ENCODE measurements at regions not wholly inside any gene's neighbourhood (a gene's known extent, or its start where the extent isn't known, plus 50 kb on each side); places are given as distances from the start of the nearest gene placed in this dataset.

DNA sequence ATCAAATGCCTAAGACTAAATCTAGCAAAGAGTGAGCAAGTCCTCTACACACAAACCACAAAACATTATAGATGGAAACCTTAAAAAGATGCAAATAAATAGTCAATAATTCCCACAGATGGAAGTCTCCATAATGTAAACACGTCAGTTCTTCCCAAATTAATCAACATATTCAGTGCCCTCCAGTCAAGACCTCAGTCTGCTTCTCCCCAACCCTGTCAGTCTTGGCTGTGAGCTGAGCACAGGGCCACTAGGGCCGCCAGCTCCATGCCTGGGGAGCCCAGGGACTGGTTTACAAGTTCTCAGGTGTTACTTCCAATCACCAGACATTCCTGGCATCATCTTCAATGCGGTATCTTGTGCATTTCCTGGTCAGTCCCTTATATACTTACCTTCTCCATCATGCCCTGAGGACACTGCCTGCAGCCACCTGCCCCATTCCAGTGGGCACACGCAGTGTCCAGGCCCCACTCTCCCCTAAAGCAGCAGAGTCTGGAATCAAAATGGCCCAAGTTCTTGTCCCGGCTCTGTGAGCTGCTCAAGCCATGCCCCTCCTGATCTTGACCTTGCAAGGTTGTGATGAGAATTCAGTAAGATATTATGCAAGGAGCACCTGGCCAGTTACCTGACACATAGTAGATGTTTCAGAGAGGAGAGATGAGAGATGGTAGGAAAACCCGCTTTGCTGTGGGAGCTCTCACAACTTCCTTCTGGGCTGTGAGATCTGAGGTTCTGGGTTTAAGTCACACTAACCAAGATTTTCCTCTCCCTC lies 207.9 kb upstream of the RAB6C start:
- no peaks in the 10 kb centered on the region for H3K36me3 ChIP-seq (ENCODE audit: insufficient read depth, low read length)

DNA sequence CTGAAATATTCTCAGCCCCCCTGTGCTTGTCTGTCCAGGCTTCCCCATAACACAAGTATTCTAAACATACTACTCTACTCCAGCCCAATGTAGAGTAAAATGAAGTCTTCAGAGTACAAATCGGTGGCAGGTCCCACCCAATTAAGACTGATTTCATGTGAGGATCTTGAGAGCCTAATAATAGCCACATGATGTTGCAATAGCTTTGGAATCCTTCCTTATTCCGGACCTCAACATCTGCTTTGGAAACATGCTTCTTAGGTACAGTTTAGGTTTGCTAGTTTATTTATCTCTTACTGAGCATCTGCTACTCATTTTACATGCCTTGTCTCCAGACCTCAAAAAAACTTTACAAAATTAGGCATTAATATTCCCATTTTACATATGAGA lies 207.3 kb upstream of the RAB6C start:
- Histone ChIP-seq H3K27me3 (ENCODE audit: insufficient read depth, low read length) (no peaks in the 10 kb centered on the region), H3K4me3 (ENCODE audit: insufficient read depth, low read length) (no peak overlapping the region), H4K20me1 (ENCODE audit: insufficient read depth, low read length) (no peaks in the 10 kb centered on the region), H3K79me2 (ENCODE audit: insufficient read depth, low read length) (no peaks in the 10 kb centered on the region), H3K4me2 (ENCODE audit: insufficient read depth, low read length) (no peak overlapping the region), H3K9me3 (ENCODE audit: low read depth, low read length) (peaks cover 2% of the 10 kb centered on the region), H3K4me1 (ENCODE audit: insufficient read depth, low read length) (no peaks in the 10 kb centered on the region), H3K27ac (ENCODE audit: low read depth, low read length) (no peak overlapping the region), H3K36me3 (ENCODE audit: insufficient read depth, low read length) (no peaks in the 10 kb centered on the region), H2AFZ (ENCODE audit: low read length) (no peak overlapping the region)
- no peak for DNase-seq (ENCODE audit: insufficient read length, low spot score, missing footprints)
- TF ChIP-seq, protein P1, sequence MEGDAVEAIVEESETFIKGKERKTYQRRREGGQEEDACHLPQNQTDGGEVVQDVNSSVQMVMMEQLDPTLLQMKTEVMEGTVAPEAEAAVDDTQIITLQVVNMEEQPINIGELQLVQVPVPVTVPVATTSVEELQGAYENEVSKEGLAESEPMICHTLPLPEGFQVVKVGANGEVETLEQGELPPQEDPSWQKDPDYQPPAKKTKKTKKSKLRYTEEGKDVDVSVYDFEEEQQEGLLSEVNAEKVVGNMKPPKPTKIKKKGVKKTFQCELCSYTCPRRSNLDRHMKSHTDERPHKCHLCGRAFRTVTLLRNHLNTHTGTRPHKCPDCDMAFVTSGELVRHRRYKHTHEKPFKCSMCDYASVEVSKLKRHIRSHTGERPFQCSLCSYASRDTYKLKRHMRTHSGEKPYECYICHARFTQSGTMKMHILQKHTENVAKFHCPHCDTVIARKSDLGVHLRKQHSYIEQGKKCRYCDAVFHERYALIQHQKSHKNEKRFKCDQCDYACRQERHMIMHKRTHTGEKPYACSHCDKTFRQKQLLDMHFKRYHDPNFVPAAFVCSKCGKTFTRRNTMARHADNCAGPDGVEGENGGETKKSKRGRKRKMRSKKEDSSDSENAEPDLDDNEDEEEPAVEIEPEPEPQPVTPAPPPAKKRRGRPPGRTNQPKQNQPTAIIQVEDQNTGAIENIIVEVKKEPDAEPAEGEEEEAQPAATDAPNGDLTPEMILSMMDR (IDR thresholded peaks at IDR 0.05; ENCODE audit: extremely low read depth, low read depth, low read length): no peak

More for the DNA sequence above, 207.9 kb upstream of the RAB6C start:
- no peaks in the 10 kb centered on the region for H4K20me1 ChIP-seq (ENCODE audit: insufficient read depth, low read length)
- TF ChIP-seq, protein P1 (IDR thresholded peaks at IDR 0.05; ENCODE audit: extremely low read depth, low read depth, low read length): no peak
- no peak overlapping the region for H2AFZ ChIP-seq (ENCODE audit: low read length)
- H3K4me3 ChIP-seq (ENCODE audit: insufficient read depth, low read length): no peak overlapping the region
- no peaks in the 10 kb centered on the region for H3K27me3 ChIP-seq (ENCODE audit: insufficient read depth, low read length)
- H3K79me2 ChIP-seq (ENCODE audit: insufficient read depth, low read length): no peaks in the 10 kb centered on the region
- H3K9me3 ChIP-seq (ENCODE audit: low read depth, low read length): peaks cover 2% of the 10 kb centered on the region
- no peak overlapping the region for H3K27ac ChIP-seq (ENCODE audit: low read depth, low read length)
- no peak overlapping the region for H3K4me2 ChIP-seq (ENCODE audit: insufficient read depth, low read length)
- no peaks in the 10 kb centered on the region for H3K4me1 ChIP-seq (ENCODE audit: insufficient read depth, low read length)
- no peak for DNase-seq (ENCODE audit: insufficient read length, low spot score, missing footprints)

DNA sequence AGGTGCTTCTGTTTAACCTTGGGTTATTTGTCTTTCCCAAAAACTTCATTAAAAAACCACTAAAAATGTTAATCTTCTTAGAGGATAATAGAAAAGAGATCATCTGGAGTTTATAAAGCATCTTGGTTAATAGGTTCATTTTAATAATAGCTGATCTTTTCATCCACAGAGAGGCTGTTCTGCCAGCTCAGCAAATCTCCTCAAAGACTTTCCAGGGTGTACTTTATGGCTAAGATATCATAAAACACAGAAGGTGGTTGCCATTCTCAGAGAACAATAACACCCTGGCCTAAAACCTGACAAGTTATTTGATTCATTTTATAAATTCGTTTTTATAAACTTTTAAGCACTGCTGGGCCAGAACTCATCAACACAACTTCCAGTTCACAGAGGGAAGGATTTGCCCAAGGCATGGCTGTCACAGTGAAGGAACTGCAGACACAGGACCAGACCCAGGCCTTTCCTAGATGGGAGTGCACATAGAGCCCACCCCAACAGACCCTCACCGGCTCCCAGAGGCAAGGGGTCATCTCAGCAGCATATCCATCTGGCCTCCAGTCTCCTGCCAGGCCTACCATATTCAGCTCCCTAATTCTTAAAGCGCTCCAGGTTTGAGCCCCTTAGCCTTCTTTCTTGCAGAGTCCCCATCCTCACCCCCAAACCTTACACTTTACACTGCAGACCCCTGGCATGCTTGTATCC lies 203.4 kb upstream of the RAB6C start:
- no peaks in the 10 kb centered on the region for H3K36me3 ChIP-seq (ENCODE audit: insufficient read depth, low read length)
- no peak overlapping the region for H3K4me3 ChIP-seq (ENCODE audit: insufficient read depth, low read length)
- H3K9me3 ChIP-seq (ENCODE audit: low read depth, low read length): no peaks in the 10 kb centered on the region
- no peak for DNase-seq (ENCODE audit: insufficient read length, low spot score, missing footprints)
- H2AFZ ChIP-seq (ENCODE audit: low read length): no peak overlapping the region
- no peak overlapping the region for H3K4me2 ChIP-seq (ENCODE audit: insufficient read depth, low read length)
- no peaks in the 10 kb centered on the region for H3K4me1 ChIP-seq (ENCODE audit: insufficient read depth, low read length)
- no peak overlapping the region for H3K27ac ChIP-seq (ENCODE audit: low read depth, low read length)
- TF ChIP-seq, protein P1 (IDR thresholded peaks at IDR 0.05; ENCODE audit: extremely low read depth, low read depth, low read length): no peak
- H4K20me1 ChIP-seq (ENCODE audit: insufficient read depth, low read length): no peaks in the 10 kb centered on the region
- H3K79me2 ChIP-seq (ENCODE audit: insufficient read depth, low read length): no peaks in the 10 kb centered on the region
- no peaks in the 10 kb centered on the region for H3K27me3 ChIP-seq (ENCODE audit: insufficient read depth, low read length)

DNA sequence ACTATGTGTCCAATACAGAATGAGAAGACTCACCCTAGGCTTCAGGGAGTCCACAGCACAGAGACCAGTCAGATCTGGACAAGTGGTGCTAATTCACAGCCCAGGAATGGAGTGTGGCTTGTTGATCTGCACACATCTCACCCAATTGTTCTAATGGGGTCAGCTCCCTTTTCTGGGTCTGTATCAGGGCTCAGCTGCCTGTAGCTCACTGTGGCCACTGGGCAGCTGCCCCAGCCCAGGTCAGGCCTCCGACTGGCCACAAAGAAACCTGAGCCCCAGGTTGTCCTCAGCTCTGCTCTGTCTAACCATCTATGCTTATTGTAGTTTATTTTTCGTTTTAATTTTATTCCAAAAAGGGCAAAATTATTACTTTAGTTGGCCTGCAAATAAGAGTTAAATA lies 202.3 kb upstream of the RAB6C start:
- no peak for DNase-seq (ENCODE audit: insufficient read length, low spot score, missing footprints)
- Histone ChIP-seq H2AFZ (ENCODE audit: low read length) (no peak overlapping the region), H4K20me1 (ENCODE audit: insufficient read depth, low read length) (no peaks in the 10 kb centered on the region), H3K4me2 (ENCODE audit: insufficient read depth, low read length) (no peak overlapping the region), H3K4me1 (ENCODE audit: insufficient read depth, low read length) (no peaks in the 10 kb centered on the region), H3K27me3 (ENCODE audit: insufficient read depth, low read length) (no peaks in the 10 kb centered on the region), H3K79me2 (ENCODE audit: insufficient read depth, low read length) (no peaks in the 10 kb centered on the region), H3K9me3 (ENCODE audit: low read depth, low read length) (no peaks in the 10 kb centered on the region), H3K4me3 (ENCODE audit: insufficient read depth, low read length) (no peak overlapping the region), H3K36me3 (ENCODE audit: insufficient read depth, low read length) (no peaks in the 10 kb centered on the region), H3K27ac (ENCODE audit: low read depth, low read length) (no peak overlapping the region)
- TF ChIP-seq, protein P1 (IDR thresholded peaks at IDR 0.05; ENCODE audit: extremely low read depth, low read depth, low read length): no peak
